GDM1 (cell line): ENCODE measurements at regions not wholly inside any gene's neighbourhood (a gene's known extent, or its start where the extent isn't known, plus 50 kb on each side); places are given as distances from the start of the nearest gene placed in this dataset.

Source experiments
- DNase-seq: peaks from one replicate; lab custom pipeline; 2025; lab: John Stamatoyannopoulos, UW

- DNase-seq: no peak
Observed at GRCh38 chr15:77759896-77760592, 127.3 kb upstream of the LINGO1 start.

GRCh38 chr15:77753939-77754338, 121.2 kb upstream of the LINGO1 start:
- no peak for DNase-seq

GRCh38 chr15:77753281-77753873, 120.7 kb upstream of the LINGO1 start:
- DNase-seq: no peak

- no peak for DNase-seq
Observed at GRCh38 chr15:77749998-77750540, 117.4 kb upstream of the LINGO1 start.

- no peak for DNase-seq
Observed at GRCh38 chr15:77749236-77749997, 116.7 kb upstream of the LINGO1 start.

- no peak for DNase-seq
Observed at GRCh38 chr15:77748078-77749064, 115.7 kb upstream of the LINGO1 start.

- no peak for DNase-seq
Observed at GRCh38 chr15:77747175-77748077, 114.7 kb upstream of the LINGO1 start.

GRCh38 chr15:77746254-77747174, 113.8 kb upstream of the LINGO1 start:
- DNase-seq: no peak

- no peak for DNase-seq
Observed at GRCh38 chr15:77744398-77744797, 111.7 kb upstream of the LINGO1 start.

GRCh38 chr15:77742570-77742969, 109.9 kb upstream of the LINGO1 start:
- DNase-seq: no peak

GRCh38 chr15:77742127-77742526, 109.4 kb upstream of the LINGO1 start:
- no peak for DNase-seq

GRCh38 chr15:77741106-77741505, 108.4 kb upstream of the LINGO1 start:
- DNase-seq: no peak

GRCh38 chr15:77739591-77740378, 107.1 kb upstream of the LINGO1 start:
- DNase-seq: no peak

GRCh38 chr15:77738441-77739302, 106.0 kb upstream of the LINGO1 start:
- DNase-seq: no peak

- DNase-seq: no peak
Observed at GRCh38 chr15:77738038-77738370, 105.3 kb upstream of the LINGO1 start.

GRCh38 chr15:77737238-77738037, 104.7 kb upstream of the LINGO1 start:
- DNase-seq: no peak

- no peak for DNase-seq
Observed at GRCh38 chr15:77734306-77734705, 101.6 kb upstream of the LINGO1 start.
